Upper lobe of right lung (tissue), 1 donor: ENCODE measurements at regions not wholly inside any gene's neighbourhood (a gene's known extent, or its start where the extent isn't known, plus 50 kb on each side); places are given as distances from the start of the nearest gene placed in this dataset.

Source experiments
- ATAC-seq: fragments of 200-7000 bp; cut with Tn5 transposase; one replicate; pipeline ENCODE4 v1.9.1; 2020; ENCODE audit warnings: mild to moderate bottlenecking, moderate library complexity
- DNase-seq: peaks from one replicate; pipeline ENCODE4 v3.0.0-alpha.2; 2020
- H3K27ac ChIP-seq: fragments of 200-600 bp; one replicate; pipeline ENCODE4 v1.8.0; 2022
- H3K27me3 ChIP-seq: fragments of 200-600 bp; one replicate; pipeline ENCODE4 v1.8.0; 2022; ENCODE audit warnings: mild to moderate bottlenecking
- H3K36me3 ChIP-seq: fragments of 200-600 bp; one replicate; pipeline ENCODE4 v1.8.0; 2022
- H3K4me1 ChIP-seq: fragments of 200-600 bp; one replicate; pipeline ENCODE4 v1.8.0; 2022
- H3K4me3 ChIP-seq: fragments of 200-600 bp; one replicate; pipeline ENCODE4 v1.8.0; 2022; ENCODE audit warnings: mild to moderate bottlenecking
- H3K9me3 ChIP-seq: fragments of 200-600 bp; one replicate; pipeline ENCODE4 v1.8.0; 2022
- intact Hi-C: fragments of 100-400 bp; cut with DNase I; formaldehyde crosslinking; loops from one replicate; pipeline ENCODE4 v1.11.0; 2022
- TF ChIP-seq, protein P1 (sequence below): fragments of 200-600 bp; IDR thresholded peaks from one replicate; pipeline ENCODE4 v1.8.0; 2022; ENCODE audit warnings: antibody characterized with exemption
- donor health status: DM: no; HTN: yes; CAD: no; lungs with severe emphysema.

GRCh38 chr3:117005911-117006522 is 296.4 kb downstream of the TUSC7 start:
- H3K9me3 ChIP-seq, result no peaks in the 10 kb centered on the region
- H3K4me3 ChIP-seq, result no peak overlapping the region
- ATAC-seq, result no peak
- no peak for DNase-seq
- H3K36me3 ChIP-seq, result no peaks in the 10 kb centered on the region
- intact Hi-C loops, result no loop called here
- TF ChIP-seq, protein P1, sequence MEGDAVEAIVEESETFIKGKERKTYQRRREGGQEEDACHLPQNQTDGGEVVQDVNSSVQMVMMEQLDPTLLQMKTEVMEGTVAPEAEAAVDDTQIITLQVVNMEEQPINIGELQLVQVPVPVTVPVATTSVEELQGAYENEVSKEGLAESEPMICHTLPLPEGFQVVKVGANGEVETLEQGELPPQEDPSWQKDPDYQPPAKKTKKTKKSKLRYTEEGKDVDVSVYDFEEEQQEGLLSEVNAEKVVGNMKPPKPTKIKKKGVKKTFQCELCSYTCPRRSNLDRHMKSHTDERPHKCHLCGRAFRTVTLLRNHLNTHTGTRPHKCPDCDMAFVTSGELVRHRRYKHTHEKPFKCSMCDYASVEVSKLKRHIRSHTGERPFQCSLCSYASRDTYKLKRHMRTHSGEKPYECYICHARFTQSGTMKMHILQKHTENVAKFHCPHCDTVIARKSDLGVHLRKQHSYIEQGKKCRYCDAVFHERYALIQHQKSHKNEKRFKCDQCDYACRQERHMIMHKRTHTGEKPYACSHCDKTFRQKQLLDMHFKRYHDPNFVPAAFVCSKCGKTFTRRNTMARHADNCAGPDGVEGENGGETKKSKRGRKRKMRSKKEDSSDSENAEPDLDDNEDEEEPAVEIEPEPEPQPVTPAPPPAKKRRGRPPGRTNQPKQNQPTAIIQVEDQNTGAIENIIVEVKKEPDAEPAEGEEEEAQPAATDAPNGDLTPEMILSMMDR, result no peak
- H3K27ac ChIP-seq, result no peak overlapping the region
- no peaks in the 10 kb centered on the region for H3K27me3 ChIP-seq
- H3K4me1 ChIP-seq, result no peaks in the 10 kb centered on the region

GRCh38 chr3:117010318-117010717 is 300.7 kb downstream of the TUSC7 start:
- intact Hi-C loops, result no loop called here
- Histone ChIP-seq H3K36me3 (no peaks in the 10 kb centered on the region), H3K27ac (no peak overlapping the region), H3K4me3 (no peak overlapping the region), H3K9me3 (no peaks in the 10 kb centered on the region), H3K4me1 (no peaks in the 10 kb centered on the region), H3K27me3 (no peaks in the 10 kb centered on the region)
- ATAC-seq (no peak), DNase-seq (no peak)
- TF ChIP-seq, protein P1, result no peak

DNA sequence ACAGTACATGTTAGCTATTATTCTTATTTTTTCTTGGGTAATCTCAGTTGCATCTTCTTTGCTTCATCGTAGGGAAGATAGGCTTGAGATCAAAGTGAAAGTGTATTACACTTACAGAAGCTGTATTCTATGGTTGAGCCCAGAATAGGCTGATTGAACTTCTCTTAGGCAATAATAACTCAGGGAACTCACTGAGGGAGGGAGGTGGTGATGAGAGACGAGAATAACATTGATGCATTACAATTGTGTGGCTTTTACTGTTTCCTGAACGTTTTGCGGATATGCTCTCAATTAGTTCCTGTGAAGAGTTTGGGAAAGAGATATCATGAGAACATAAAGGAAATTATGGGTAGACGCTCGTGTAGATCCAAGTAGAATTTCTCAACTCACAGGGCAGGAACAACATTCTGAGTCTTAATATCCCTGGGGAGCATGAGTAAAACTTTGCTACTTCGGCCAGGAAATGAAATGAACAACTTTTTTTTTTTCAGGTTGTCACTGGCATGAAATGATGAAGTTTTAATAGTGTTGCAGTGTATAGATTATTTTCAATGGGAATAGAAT is 302.2 kb downstream of the TUSC7 start:
- no peaks in the 10 kb centered on the region for H3K36me3 ChIP-seq
- no peaks in the 10 kb centered on the region for H3K27me3 ChIP-seq
- TF ChIP-seq, protein P1, result no peak
- ATAC-seq (no peak), DNase-seq (no peak)
- H3K4me1 ChIP-seq, result no peaks in the 10 kb centered on the region
- H3K4me3 ChIP-seq, result no peak overlapping the region
- no peaks in the 10 kb centered on the region for H3K9me3 ChIP-seq
- intact Hi-C loops, result no loop called here
- H3K27ac ChIP-seq, result no peak overlapping the region

GRCh38 chr3:117016378-117016777 is 306.8 kb downstream of the TUSC7 start:
- no peak overlapping the region for H3K27ac ChIP-seq
- no peak overlapping the region for H3K4me3 ChIP-seq
- H3K36me3 ChIP-seq, result no peaks in the 10 kb centered on the region
- no peaks in the 10 kb centered on the region for H3K27me3 ChIP-seq
- no peaks in the 10 kb centered on the region for H3K4me1 ChIP-seq
- intact Hi-C loops, result no loop called here
- no peak for DNase-seq
- ATAC-seq, result no peak
- TF ChIP-seq, protein P1, result no peak
- no peaks in the 10 kb centered on the region for H3K9me3 ChIP-seq

- Histone ChIP-seq H3K27ac (no peak overlapping the region), H3K4me3 (no peak overlapping the region), H3K9me3 (no peaks in the 10 kb centered on the region), H3K27me3 (no peaks in the 10 kb centered on the region), H3K36me3 (no peaks in the 10 kb centered on the region), H3K4me1 (no peaks in the 10 kb centered on the region)
- ATAC-seq, result no peak
- TF ChIP-seq, protein P1, result no peak
- no peak for DNase-seq
- intact Hi-C loops, result no loop called here
Observed at GRCh38 chr3:117017135-117017894, 307.7 kb downstream of the TUSC7 start.
